ENCODE measurements at regions not wholly inside any gene's neighbourhood (a gene's known extent, or its start where the extent isn't known, plus 50 kb on each side); places are given as distances from the start of the nearest gene placed in this dataset.
A peak's percentile ranks its signal among the peaks of the same experiment; 100 is the strongest.
"Not testable (repeated sequence)": the region's sequence is repeated elsewhere in the genome, so short reads cannot be mapped to it uniquely, and the experiment has no call there.

DNA sequence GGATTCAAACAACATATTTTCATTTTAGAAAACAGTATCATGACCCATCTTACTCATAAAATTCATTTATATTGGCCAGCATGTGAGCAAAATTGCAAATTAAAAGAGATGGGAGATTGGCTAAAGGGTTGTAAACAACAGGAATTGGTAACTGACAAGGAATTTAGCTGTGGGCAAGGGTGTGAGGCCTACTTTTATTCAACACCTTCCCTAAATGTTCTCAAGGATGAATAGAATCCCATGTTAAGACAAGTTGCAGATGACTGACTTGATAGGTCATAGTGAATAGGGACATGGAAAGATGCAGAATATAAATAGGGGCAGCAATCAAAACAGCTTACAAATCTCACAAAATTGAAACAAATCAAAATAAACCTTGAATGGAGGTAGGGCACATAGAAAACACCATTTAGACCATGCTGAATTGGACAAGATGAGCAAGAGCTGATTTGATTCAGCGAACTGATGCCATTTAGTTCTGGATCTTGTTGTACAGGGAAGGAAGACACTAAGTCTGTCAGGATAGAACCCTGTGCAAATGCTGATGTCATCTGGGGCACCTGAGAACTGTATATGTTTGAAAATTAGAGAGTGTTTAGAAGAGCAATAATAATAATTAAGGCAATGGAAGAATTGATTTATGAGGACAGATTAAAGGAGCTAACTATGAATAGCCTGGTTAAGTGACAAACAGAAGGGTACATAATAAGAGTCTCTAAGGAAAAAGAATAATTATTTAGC is 509.7 kb downstream of the ZEB2 start:
- DNase-seq (ENCODE audit: low read depth) = no peak

DNA sequence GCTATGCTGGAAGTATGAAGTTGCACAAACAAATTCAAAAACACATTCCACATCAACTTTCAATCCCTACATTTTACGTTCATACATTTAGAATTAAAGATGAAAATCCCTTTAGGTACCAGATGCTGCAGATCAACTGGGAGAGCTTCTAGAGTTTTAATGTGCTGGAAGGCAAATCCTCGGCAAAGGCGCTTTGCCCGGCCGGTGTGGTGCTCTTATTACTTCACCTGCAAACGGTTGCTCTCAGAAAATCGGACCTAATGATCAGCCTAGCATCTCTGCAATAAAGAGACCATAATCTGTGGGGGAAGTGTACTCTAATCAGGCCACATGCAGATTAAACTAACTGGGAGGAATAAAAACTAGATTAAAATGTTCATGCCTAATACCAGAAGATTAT is 513.8 kb downstream of the ZEB2 start:
- DNase-seq (ENCODE audit: low read depth) = no peak

GRCh38 chr2:144004742-144005141 is 515.2 kb downstream of the ZEB2 start:
- DNase-seq (ENCODE audit: low read depth) = no peak

GRCh38 chr2:144003460-144004075 is 516.4 kb downstream of the ZEB2 start:
- no peak for DNase-seq (ENCODE audit: low read depth)

- DNase-seq (ENCODE audit: low read depth) = no peak
These were observed 522.9 kb downstream of the ZEB2 start for GRCh38 chr2:143996974-143997373.

DNA sequence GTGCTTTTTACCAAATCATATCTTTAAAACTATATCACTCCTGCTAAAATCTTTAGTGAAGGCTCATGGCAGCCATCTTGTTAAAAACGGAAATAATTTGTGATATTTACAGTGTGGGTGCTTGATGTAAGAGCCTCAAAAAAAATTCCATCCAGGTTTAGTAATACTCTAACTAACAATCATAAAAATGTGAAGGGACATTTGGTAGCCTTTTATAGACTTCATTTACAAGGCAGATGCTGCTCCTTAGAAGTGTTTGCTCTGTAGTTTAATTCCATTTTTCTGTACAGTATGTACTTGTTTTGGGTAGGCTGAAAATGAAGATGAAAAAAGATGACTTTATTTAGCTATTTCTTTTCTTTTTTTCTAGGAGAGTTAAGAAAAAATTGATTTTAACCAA is 525.0 kb downstream of the ZEB2 start:
- DNase-seq (ENCODE audit: low read depth) = no peak

DNA sequence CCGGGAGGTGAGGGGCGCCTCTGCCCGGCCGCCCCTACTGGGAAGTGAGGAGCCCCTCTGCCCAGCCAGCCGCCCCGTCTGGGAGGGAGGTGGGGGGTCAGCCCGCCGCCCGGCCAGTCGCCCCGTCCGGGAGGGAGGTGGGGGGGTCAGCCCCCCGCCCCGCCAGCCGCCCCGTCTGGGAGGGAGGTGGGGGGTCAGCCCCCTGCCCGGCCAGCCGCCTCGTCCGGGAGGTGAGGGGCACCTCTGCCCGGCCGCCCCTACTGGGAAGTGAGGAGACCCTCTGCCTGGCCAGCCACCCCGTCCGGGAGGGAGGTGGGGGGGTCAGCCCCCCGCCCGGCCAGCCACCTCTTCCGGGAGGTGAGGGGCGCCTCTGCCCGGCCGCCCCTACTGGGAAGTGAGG is 528.3 kb downstream of the ZEB2 start:
- not testable (repeated sequence) for DNase-seq (ENCODE audit: low read depth)

DNA sequence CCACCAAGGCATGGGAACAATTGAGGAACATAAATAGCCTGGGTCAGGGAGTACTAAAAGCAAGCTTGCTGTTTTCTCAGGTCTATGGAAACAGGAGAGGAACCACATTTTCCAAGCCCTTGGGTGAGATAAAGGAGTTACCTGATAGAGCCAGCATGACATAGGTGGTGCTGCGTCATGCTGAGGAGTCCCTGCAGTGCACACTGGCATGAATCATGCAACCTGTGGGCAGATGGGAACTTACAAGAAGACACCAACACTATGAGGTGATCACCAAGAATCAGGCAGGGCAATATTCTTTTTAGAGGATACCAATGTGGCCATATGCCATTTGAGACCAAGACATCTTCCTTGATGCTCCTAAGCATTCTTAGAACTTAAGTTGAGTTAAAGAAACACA is 531.8 kb downstream of the ZEB2 start:
- DNase-seq (ENCODE audit: low read depth) = no peak

- no peak for DNase-seq (ENCODE audit: low read depth)
These were observed 538.5 kb downstream of the ZEB2 start for GRCh38 chr2:143981428-143981827.

- no peak for DNase-seq (ENCODE audit: low read depth)
These were observed 542.6 kb downstream of the ZEB2 start for GRCh38 chr2:143977356-143977755.

DNA sequence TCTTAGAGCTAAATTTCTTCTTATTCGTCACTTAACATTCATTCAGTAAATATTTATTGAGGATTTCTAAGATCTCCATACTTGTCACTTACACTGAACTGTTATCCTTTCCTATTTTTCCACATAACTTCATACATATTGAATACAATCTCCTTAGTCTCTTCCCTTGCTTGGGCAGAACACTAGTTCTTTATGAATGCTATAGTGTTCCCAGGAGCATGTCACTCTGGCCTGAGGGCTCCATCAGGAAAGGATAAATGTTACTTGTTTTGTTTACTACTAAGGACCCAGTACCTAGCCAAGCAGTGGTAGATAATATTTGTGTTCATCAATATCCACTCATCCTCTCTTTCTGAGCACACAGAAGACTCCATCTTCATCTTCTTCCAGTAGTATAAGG is 544.7 kb downstream of the ZEB2 start:
- no peak for DNase-seq (ENCODE audit: low read depth)

GRCh38 chr2:143974262-143974661 is 545.7 kb downstream of the ZEB2 start:
- DNase-seq (ENCODE audit: low read depth) = peak; percentile 13

DNA sequence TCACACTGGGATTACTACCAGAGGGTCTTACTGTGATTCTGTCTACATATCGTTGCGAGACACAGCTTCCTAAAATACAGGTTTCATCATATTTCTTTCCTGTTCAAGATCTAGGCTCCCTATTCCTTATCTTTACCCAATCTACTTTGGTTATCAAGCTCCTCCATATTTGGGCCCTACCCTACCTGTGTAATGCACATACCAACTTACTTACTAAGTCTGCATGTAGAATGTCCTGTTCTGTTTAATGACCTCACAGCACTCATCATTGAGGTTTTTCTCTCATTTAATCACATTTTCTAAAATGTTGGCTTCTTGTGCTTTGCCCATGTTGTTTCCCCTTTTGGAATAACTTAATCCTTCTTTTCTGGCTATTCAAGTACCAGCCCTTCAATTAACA is 551.1 kb downstream of the ZEB2 start:
- DNase-seq (ENCODE audit: low read depth) = no peak

- DNase-seq (ENCODE audit: low read depth) = no peak
These were observed 551.6 kb downstream of the ZEB2 start for GRCh38 chr2:143968360-143968759.

DNA sequence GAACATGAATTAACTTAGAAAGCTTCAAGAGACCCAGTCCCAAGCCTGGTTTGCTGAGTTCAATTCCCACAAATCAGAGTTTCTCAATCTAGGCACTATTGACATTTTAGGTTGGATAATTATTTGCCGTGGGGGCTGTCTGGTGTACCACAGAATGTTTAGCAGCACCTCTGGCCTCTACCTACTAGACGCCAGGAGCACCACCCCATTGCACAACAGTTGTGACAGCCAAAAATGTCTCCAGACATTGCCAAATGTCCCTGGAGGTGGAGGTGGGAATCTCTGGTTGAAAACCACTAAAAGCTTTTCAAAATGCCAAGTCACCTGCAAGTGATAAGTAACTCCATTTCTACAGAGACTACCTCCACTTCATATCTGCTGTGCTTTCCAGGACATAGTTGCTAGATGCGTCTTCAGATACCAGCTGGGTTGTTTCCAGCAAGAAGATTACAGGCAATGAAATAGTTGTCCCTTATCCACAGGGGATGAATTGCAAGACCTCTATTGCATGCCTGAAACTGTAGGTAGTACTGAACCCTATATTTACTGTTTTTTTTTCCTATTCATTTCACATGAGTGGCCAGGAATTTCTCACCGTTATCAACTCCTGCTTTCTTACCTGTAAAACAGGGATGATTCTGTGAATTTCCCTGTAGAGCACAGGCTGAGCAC is 554.3 kb downstream of the ZEB2 start:
- DNase-seq (ENCODE audit: low read depth) = no peak

DNA sequence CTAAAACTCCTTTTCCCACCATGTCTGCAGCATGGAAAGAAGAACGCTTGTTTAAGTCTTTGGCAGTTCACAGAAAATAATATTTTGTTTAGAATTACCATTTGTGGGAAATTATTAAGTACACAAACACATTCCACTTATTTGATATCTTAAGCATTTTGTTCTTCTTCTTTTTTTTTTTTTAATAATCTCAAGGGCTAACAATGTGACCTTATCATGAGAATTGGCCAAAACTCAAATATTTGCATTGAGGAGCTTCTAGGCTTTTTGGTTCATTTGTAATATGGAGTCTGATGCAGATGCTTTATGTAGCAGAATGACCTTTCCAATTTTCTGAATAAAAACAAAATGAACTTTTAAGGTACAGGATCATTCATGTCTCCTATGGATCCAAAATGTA is 555.0 kb downstream of the ZEB2 start:
- DNase-seq (ENCODE audit: low read depth) = no peak

DNA sequence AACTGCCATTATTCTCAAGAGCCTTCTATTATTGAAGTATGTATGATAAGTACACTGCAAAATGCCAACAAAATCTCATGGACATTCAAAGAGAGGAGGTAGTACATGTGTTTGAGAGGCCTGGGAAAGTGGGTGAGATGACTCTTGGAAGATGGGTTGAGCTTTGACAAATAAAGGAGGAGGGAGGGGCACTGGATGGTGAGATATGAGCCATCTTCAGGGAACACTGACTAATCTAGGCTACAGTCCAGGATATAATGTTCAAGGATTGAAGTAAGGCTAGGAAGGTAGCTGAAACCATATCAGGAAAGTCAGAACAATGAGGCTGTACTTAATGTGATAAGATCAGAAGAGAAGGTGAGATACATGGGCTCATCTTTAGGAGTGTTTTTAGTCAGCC is 559.7 kb downstream of the ZEB2 start:
- DNase-seq (ENCODE audit: low read depth) = peak; percentile 19

- no peak for DNase-seq (ENCODE audit: low read depth)
These were observed 562.6 kb downstream of the ZEB2 start for GRCh38 chr2:143957321-143957720.

DNA sequence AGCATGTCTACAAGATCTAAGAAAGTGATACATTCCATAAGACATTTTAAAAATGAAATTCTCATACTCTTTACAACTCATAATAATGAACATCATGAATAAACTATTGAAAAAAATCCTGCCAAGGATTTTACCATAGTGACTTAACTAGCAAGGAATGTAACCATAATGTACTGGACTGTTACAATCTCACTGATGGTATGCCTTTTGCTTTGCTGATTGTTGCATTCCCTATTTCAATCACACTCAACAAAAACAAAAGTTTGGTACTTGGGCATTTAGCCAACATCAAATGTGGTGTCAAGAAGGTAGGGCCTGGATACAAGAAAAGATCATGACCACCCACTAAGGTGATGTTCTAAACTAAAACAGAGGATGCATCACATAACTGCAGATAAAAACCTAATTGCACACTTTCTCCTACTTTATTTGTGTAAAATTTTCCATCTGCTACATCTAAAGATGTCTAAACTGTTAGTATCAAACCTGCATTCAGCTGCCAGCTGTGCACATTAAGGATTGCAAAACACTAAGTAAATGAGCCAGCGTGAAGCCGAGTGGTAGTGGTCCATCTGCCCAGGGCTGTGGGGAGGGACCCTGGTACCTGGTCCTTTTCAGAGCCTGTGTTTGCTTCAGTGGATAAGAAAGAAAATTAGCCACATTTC is 564.4 kb downstream of the ZEB2 start:
- peak; percentile 79 for DNase-seq (ENCODE audit: low read depth)

- DNase-seq (ENCODE audit: low read depth) = no peak
These were observed 565.1 kb downstream of the ZEB2 start for GRCh38 chr2:143954844-143955243.

DNA sequence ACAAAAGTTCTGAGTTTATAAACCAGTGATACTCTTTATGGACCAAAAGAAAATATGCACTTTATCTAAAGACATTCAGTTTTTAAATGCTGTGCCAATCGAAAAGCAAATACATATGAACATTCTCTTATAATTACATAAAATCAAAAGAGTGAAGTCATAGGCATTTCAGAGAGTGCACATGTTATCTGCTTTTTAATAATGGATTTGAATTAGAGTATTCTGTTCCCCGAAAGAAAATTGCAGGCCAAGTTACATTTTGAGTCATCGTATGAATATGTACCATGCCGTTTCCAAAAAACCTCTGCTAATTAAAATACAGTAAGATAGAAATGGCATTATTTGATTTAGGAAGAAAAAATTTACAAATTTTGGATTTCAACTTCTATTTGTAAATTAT is 565.7 kb downstream of the ZEB2 start:
- DNase-seq (ENCODE audit: low read depth) = peak; percentile 48

- DNase-seq (ENCODE audit: low read depth) = no peak
These were observed 566.4 kb downstream of the ZEB2 start for GRCh38 chr2:143953451-143954030.

GRCh38 chr2:143952536-143952935 is 567.4 kb downstream of the ZEB2 start:
- no peak for DNase-seq (ENCODE audit: low read depth)

All from ELR (cell line).